Osteocyte (in vitro differentiated cells): ENCODE measurements at regions not wholly inside any gene's neighbourhood (a gene's known extent, or its start where the extent isn't known, plus 50 kb on each side); places are given as distances from the start of the nearest gene placed in this dataset.
"Not testable (repeated sequence)": the region's sequence is repeated elsewhere in the genome, so short reads cannot be mapped to it uniquely, and the experiment has no call there.

Experiments used
- DNase-seq: peaks from one replicate; pipeline ENCODE4 v3.0.0; 2021; ENCODE audit warnings: mixed read lengths; ENCODE audit not compliant: unreplicated experiment; ENCODE audit errors: extremely low spot score
- H3K27ac Mint-ChIP-seq: one replicate; pipeline ENCODE4 v1.8.0; 2021; ENCODE audit warnings: mild to moderate bottlenecking, mixed read lengths; ENCODE audit not compliant: unreplicated experiment
- H3K27me3 Mint-ChIP-seq: one replicate; pipeline ENCODE4 v1.8.0; 2021; ENCODE audit warnings: mixed read lengths; ENCODE audit not compliant: unreplicated experiment
- H3K36me3 Mint-ChIP-seq: one replicate; pipeline ENCODE4 v1.8.0; 2021; ENCODE audit warnings: mixed read lengths; ENCODE audit not compliant: unreplicated experiment
- H3K4me1 Mint-ChIP-seq: one replicate; pipeline ENCODE4 v1.8.0; 2021; ENCODE audit warnings: mixed read lengths; ENCODE audit not compliant: unreplicated experiment
- H3K4me3 Mint-ChIP-seq: one replicate; pipeline ENCODE4 v1.8.0; 2021; ENCODE audit warnings: mild to moderate bottlenecking, moderate library complexity, mixed read lengths; ENCODE audit not compliant: unreplicated experiment
- H3K9me3 Mint-ChIP-seq: one replicate; pipeline ENCODE4 v1.8.0; 2021; ENCODE audit warnings: mixed read lengths; ENCODE audit not compliant: unreplicated experiment
- CTCF ChIP-seq: fragments of 200-600 bp; sonication (generic); IDR thresholded peaks from 2 replicates; pipeline ENCODE4 v1.5.0; 2021; ENCODE audit warnings: antibody characterized with exemption, mild to moderate bottlenecking, moderate library complexity

DNA sequence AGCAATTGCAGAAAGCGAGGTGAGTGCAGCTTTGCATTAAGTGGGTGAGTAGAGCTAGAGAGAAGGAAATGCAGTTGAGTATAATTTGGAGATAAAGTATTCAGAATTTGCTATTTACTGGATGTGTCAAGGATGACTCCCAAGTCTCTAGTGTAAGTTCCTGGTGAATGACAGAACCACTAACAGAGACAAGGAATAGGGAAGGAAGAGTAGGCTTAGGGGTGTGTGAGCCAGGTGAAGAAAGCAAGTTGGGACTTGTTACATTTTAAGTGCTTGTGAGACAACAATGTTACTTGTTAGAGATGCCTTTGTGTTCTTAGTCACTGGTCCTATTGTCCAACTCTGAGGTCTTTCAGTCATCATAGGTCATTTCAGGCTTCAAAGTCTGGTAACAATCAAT is 70.8 kb downstream of the TBC1D26 start:
- not testable (repeated sequence) for H3K9me3 Mint-ChIP-seq, H3K27me3 Mint-ChIP-seq, H3K27ac Mint-ChIP-seq

DNA sequence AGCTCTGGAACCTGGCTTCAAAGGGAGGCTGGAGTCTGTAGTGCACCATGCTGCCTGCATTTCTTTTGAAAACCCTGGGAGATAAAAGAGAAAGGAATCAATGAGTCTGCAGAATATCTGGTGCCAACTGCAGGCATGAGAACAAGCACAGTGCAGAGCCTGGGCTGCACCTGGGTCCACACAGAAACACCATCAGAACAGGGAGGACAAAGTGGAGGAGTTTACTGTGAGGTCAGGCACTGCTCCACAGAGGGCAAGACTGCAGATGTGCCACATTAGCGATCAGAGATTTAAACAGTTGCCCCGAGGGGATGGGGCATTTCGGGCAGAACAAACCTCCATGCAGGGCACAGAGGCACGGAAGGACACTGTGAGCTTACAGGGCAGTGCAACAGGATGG is 74.7 kb downstream of the TBC1D26 start:
- H3K4me3 Mint-ChIP-seq, H3K4me1 Mint-ChIP-seq, H3K27ac Mint-ChIP-seq, H3K9me3 Mint-ChIP-seq, H3K36me3 Mint-ChIP-seq, H3K27me3 Mint-ChIP-seq, DNase-seq: not testable (repeated sequence)

More for the DNA sequence above, 70.8 kb downstream of the TBC1D26 start:
- not testable (repeated sequence) for H3K4me3 Mint-ChIP-seq, DNase-seq, H3K36me3 Mint-ChIP-seq, H3K4me1 Mint-ChIP-seq

DNA sequence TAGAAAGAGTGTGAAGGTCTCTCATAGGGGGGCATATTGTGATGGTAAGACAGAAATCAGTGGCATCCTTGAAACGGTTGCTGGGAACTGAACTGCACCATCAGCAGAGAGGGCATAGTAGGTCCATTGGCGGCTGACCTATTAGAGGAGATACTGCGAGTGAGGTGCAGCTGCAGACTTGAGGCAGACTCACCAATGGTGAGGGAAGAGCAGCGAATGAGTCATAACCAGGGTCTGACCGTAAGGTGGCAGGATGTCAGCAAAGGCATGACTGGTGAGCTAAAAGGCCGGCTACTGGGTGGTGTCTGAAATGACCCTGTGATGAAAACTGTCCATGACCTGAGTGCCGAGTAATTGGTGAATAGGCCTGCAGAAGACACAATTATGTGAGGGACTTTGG is 81.3 kb downstream of the TBC1D26 start:
- not testable (repeated sequence) for H3K27ac Mint-ChIP-seq, H3K27me3 Mint-ChIP-seq, H3K4me3 Mint-ChIP-seq, H3K9me3 Mint-ChIP-seq, DNase-seq, H3K36me3 Mint-ChIP-seq, H3K4me1 Mint-ChIP-seq

GRCh38 chr17:15814003-15814402 is 81.9 kb downstream of the TBC1D26 start:
- H3K9me3 Mint-ChIP-seq, H3K4me3 Mint-ChIP-seq, H3K4me1 Mint-ChIP-seq, H3K27ac Mint-ChIP-seq, H3K27me3 Mint-ChIP-seq, H3K36me3 Mint-ChIP-seq, DNase-seq: not testable (repeated sequence)

DNA sequence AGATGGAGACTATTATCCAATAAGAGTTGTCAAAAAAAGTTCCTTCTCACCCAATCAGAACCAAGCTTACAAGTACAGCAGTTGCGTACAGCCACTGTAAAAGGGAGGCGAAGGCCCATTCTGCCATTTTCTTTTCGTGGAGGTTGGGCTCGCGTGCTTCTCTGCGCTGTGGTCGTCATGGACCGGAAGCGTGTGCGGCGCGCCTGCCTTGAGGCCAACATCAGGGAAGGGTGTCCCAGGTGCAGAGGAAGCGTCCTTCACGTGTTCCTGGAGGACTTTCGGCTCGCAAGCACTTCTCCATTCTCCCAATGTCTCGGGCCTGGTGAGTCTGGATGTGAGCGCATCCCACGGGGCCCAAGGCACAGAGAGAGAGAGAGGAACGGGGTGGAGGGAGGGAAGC is 85.8 kb downstream of the TBC1D26 start:
- H3K9me3 Mint-ChIP-seq, H3K27me3 Mint-ChIP-seq, H3K27ac Mint-ChIP-seq, DNase-seq, H3K36me3 Mint-ChIP-seq, H3K4me1 Mint-ChIP-seq, H3K4me3 Mint-ChIP-seq: not testable (repeated sequence)

GRCh38 chr17:15822280-15822679 is 90.2 kb downstream of the TBC1D26 start:
- H3K9me3 Mint-ChIP-seq, H3K36me3 Mint-ChIP-seq, DNase-seq, H3K27ac Mint-ChIP-seq, H3K4me1 Mint-ChIP-seq, H3K4me3 Mint-ChIP-seq: not testable (repeated sequence)
- peaks cover 12% of the 10 kb centered on the region for H3K27me3 Mint-ChIP-seq

DNA sequence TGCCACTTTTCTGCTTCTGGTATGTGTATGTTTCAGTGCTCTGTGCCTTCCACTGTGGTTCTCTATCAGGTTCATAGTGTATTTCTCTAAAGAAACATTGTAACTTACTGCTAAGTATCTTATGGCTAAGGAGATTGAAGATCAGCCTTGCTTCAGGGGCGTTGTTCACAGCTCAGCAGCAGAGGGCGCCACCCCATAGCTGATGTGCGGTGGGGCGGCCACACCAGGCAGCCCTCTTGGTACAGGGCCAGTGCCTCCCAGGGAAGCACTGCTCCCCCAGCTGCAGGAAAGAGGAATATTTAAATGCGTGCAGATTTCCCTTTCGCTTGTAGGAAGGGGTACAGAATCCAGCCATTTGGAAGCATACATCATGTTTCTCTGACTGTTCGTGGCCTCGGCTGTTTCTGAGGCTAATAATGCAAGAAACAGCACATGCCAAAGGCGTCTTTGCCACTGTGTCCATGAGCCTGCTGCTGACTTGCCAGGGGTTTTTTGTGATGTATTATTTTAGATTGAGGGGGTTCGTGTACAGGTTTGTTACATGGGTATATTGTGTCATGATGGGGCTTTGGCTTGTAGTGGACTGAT is 96.7 kb downstream of the TBC1D26 start:
- TF ChIP-seq CTCF: peak; percentile 88
- not testable (repeated sequence) for H3K27me3 Mint-ChIP-seq, H3K36me3 Mint-ChIP-seq, H3K9me3 Mint-ChIP-seq, H3K27ac Mint-ChIP-seq
- peak overlapping the region; percentile 6 for H3K4me3 Mint-ChIP-seq
- DNase-seq: peak; percentile 93
- H3K4me1 Mint-ChIP-seq: peaks cover 16% of the 10 kb centered on the region

GRCh38 chr17:15830221-15830620 is 98.1 kb downstream of the TBC1D26 start:
- not testable (repeated sequence) for DNase-seq, H3K36me3 Mint-ChIP-seq, H3K27ac Mint-ChIP-seq, H3K9me3 Mint-ChIP-seq, H3K4me3 Mint-ChIP-seq, H3K27me3 Mint-ChIP-seq
- H3K4me1 Mint-ChIP-seq: peaks cover 16% of the 10 kb centered on the region

- not testable (repeated sequence) for DNase-seq, H3K4me3 Mint-ChIP-seq, H3K36me3 Mint-ChIP-seq, H3K9me3 Mint-ChIP-seq, H3K27me3 Mint-ChIP-seq
- H3K4me1 Mint-ChIP-seq: peaks cover 16% of the 10 kb centered on the region
- H3K27ac Mint-ChIP-seq: peak overlapping the region; percentile 5
Measured at GRCh38 chr17:15831182-15831581, 99.1 kb downstream of the TBC1D26 start.

DNA sequence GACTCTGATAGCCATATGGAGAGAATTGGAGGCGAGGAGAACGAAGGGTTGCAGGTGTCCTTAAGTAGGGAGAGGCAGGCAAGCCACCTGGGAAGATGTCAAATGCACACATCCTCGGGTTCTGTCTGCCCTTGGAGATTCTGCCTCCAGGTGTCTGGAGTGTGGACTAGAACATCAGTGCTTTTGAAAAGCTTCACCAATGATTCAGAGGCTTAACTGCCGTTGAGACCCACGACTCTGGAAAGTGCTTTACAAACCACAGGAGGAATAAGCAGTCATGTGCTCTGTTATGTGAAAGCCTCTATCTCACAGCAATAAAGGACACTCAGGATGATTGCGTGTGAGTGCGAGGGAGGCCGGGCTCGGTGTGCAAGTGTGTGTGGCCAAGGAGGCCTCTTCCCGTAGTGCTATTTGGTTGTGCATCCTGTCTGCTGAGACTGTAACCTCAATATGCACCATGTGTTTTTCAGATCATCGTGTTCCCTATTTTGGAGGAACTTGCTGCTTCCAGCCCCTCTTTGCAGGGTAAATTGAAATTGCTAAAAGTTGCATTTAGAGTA is 100.9 kb downstream of the TBC1D26 start:
- not testable (repeated sequence) for DNase-seq, H3K9me3 Mint-ChIP-seq, H3K4me3 Mint-ChIP-seq, H3K27ac Mint-ChIP-seq, H3K27me3 Mint-ChIP-seq, H3K36me3 Mint-ChIP-seq
- H3K4me1 Mint-ChIP-seq: peaks cover 16% of the 10 kb centered on the region

- not testable (repeated sequence) for DNase-seq, H3K9me3 Mint-ChIP-seq, H3K27me3 Mint-ChIP-seq, H3K4me3 Mint-ChIP-seq, H3K36me3 Mint-ChIP-seq, H3K27ac Mint-ChIP-seq
- peaks cover 13% of the 10 kb centered on the region for H3K4me1 Mint-ChIP-seq
Measured at GRCh38 chr17:15833890-15834289, 101.8 kb downstream of the TBC1D26 start.

- DNase-seq, H3K27ac Mint-ChIP-seq, H3K4me3 Mint-ChIP-seq, H3K27me3 Mint-ChIP-seq, H3K36me3 Mint-ChIP-seq, H3K9me3 Mint-ChIP-seq, H3K4me1 Mint-ChIP-seq: not testable (repeated sequence)
Measured at GRCh38 chr17:15835481-15835880, 103.4 kb downstream of the TBC1D26 start.
